HepG2 (cell line): ENCODE measurements at regions not wholly inside any gene's neighbourhood (a gene's known extent, or its start where the extent isn't known, plus 50 kb on each side); places are given as distances from the start of the nearest gene placed in this dataset.

ENCODE experiments used
- EP300 ChIP-seq, 3 experiments: sonication (generic) in 1 of 3; formaldehyde crosslinking in 1 of 3; IDR thresholded peaks; 2 replicates each; pipeline versions ENCODE4 v1.5.1 to v1.6.1; 2011 to 2020; ENCODE audit warnings: low read depth in 2 of 3, low read length in 2 of 3, borderline replicate concordance in 1 of 3, improper control_type of control experiment in 1 of 3, mild to moderate bottlenecking in 1 of 3, missing genetic modification reagents in 1 of 3, moderate library complexity in 1 of 3
- MIER2 ChIP-seq: IDR thresholded peaks from 2 replicates; pipeline ENCODE4 v1.6.1; 2016; ENCODE audit warnings: missing biosample characterization, missing genetic modification reagents

DNA sequence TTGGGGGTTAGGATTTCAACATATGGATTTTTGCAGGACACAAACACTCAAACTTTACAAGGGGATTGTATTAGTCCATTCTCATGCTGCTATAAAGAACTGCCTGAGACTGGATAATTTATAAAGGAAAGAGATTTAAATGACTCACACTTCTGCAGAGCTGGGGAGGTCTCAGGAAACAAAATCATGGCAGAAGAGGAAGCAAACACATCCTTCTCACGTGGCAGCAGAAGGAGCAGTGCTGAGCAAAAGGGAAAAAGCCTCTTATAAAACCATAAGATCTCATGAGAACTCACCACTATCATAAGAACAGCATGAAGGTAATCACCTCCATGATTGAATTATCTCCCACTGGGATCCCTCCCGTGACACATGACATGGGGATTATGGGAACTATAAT lies 1183.1 kb downstream of the ZPLD1 start:
- TF ChIP-seq EP300 (IDR thresholded peaks at IDR 0.05; ENCODE audit: low read depth in 2 of 2, low read length in 2 of 2): no peak
- no peak for TF ChIP-seq EP300 (CRISPR knock-in tag; IDR thresholded peaks at IDR 0.05; ENCODE audit: borderline replicate concordance)
- no peak for TF ChIP-seq MIER2
